ENCODE measurements at regions not wholly inside any gene's neighbourhood (a gene's known extent, or its start where the extent isn't known, plus 50 kb on each side); places are given as distances from the start of the nearest gene placed in this dataset.

DNA sequence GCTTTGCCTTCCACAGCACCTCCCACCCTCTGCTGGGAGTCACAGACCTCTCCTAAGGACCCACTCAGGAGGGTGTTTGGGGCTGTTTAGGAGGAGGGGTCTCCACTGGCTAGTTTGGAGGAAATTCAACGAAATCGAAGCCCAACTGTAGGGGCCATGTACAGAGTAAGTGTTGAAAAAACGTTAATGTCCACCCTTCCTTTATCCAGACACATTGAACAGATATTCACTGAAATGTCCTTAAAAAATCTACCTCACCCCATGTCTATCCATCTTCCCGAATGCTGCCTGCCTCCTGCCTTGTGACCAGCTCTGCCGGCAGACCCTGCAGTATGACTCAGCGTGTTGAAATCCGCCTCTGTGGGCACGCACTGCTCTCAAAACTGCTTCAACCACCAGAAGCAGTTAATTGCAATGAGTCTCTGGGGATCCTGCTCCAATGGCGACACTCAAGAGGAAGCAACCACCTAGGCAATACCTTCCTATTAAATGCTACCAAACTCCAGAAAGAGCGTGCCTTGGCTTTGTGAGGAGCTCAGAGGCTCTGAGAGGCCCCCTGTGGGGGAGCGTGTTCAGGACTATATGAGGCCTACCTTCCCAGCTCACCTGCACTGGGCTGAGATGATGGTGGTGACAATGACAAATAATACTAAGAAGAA, 61.4 kb upstream of the RTN4 start:
- Mint-ChIP-seq H3K27ac (peak overlapping the region; percentile 37), H3K36me3 (ENCODE audit: low read depth) (no peaks in the 10 kb centered on the region), H3K4me1 (peaks cover 42% of the 10 kb centered on the region), H3K27me3 (ENCODE audit: low read depth, poor library complexity) (peaks cover 3% of the 10 kb centered on the region), H3K4me3 (peak overlapping the region; percentile 31), H3K9me3 (no peaks in the 10 kb centered on the region)
- DNase-seq, result peak; percentile 38
- TF ChIP-seq, protein P1, sequence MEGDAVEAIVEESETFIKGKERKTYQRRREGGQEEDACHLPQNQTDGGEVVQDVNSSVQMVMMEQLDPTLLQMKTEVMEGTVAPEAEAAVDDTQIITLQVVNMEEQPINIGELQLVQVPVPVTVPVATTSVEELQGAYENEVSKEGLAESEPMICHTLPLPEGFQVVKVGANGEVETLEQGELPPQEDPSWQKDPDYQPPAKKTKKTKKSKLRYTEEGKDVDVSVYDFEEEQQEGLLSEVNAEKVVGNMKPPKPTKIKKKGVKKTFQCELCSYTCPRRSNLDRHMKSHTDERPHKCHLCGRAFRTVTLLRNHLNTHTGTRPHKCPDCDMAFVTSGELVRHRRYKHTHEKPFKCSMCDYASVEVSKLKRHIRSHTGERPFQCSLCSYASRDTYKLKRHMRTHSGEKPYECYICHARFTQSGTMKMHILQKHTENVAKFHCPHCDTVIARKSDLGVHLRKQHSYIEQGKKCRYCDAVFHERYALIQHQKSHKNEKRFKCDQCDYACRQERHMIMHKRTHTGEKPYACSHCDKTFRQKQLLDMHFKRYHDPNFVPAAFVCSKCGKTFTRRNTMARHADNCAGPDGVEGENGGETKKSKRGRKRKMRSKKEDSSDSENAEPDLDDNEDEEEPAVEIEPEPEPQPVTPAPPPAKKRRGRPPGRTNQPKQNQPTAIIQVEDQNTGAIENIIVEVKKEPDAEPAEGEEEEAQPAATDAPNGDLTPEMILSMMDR (IDR thresholded peaks at IDR 0.05), result no peak

DNA sequence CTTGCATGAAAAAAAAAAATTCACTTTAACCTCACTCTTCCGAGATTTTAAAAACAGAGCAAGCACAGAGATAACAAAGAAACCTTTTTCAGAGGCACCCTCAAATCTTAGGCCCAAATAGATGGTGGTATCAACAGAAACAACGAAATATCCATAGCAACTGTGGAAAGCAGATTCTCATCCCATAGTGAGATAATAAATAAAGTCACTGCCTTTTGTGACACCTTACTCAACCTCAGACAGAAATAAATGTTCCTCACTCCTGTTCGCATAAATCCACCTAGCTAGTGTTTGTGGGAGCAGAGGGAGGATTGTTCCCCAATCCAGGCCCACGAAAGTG, 60.9 kb upstream of the RTN4 start:
- Mint-ChIP-seq H3K4me1 (peaks cover 42% of the 10 kb centered on the region), H3K27ac (peak overlapping the region; percentile 67), H3K9me3 (no peaks in the 10 kb centered on the region), H3K4me3 (no peak overlapping the region), H3K27me3 (ENCODE audit: low read depth, poor library complexity) (peaks cover 3% of the 10 kb centered on the region), H3K36me3 (ENCODE audit: low read depth) (no peaks in the 10 kb centered on the region)
- DNase-seq, result no peak
- TF ChIP-seq, protein P1 (IDR thresholded peaks at IDR 0.05), result no peak

DNA sequence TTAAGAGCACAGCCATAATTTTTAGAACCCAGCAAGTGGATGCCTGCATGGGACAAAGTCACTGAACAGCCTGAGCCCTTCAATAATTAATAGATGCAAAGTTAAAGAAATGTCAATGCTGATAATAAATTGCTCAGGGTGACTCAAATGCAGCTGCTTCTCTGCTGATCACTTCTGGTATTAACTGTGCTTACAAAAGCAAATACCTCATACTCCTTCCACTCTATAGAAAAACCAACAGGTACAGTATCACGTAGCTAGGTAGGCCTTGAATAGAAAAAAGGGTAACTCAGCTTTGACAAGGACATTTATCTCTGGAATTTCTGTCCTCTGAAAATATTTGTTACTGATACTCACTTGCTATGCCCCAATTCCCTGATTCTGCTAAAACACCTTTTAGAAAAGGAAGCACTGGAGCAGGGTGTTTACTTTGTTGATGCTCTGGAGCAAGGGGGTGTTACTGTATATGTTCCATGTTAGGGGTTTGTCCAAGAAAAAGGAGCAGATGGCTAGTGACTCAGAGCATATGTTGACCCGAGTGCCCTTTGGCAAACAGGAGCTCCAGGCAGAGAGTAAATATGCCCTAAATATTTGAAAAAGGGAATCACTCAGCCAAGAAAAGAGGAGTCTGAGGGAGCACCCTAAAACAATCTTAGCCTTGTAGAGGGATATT, 59.1 kb upstream of the RTN4 start:
- no peaks in the 10 kb centered on the region for H3K36me3 Mint-ChIP-seq (ENCODE audit: low read depth)
- H3K9me3 Mint-ChIP-seq, result no peaks in the 10 kb centered on the region
- TF ChIP-seq, protein P1 (IDR thresholded peaks at IDR 0.05), result no peak
- DNase-seq, result no peak
- H3K4me1 Mint-ChIP-seq, result peaks cover 37% of the 10 kb centered on the region
- H3K27me3 Mint-ChIP-seq (ENCODE audit: low read depth, poor library complexity), result peaks cover 6% of the 10 kb centered on the region
- H3K4me3 Mint-ChIP-seq, result no peak overlapping the region
- H3K27ac Mint-ChIP-seq, result peak overlapping the region; percentile 45

DNA sequence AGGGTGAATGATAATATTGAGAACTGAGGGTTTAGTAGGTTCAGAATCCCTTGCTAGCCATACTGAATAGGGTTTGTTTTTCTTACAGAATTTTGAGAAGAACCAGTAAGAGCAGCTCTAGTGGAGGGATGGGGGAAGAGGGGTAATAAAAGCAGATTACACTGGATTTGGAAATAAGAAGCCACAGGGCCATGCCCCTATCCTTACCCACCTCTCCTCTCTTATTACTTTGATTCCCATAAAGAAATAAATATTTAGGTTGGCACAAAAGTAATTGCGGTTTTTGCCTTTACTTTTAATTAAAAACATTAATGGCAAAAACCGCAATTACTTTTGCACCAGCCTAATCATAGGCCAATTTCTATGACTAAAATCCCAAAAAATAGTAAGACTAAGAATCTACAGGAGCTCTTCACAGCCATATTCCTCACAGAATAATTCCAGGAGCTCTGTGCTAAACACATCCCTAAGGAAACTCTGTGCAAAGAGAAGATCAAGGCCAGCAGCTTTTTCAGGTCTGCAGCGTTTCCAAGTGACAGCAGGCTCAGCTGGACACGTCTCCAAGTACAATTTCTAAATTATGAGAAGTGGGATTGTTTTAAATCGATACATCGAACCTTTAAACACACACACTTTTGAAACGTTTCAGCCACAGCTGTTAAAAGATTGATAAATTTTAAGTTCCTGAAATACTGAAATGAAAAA, 58.4 kb upstream of the RTN4 start:
- H3K4me1 Mint-ChIP-seq, result peaks cover 37% of the 10 kb centered on the region
- TF ChIP-seq, protein P1 (IDR thresholded peaks at IDR 0.05), result no peak
- no peak overlapping the region for H3K27ac Mint-ChIP-seq
- H3K9me3 Mint-ChIP-seq, result no peaks in the 10 kb centered on the region
- H3K36me3 Mint-ChIP-seq (ENCODE audit: low read depth), result no peaks in the 10 kb centered on the region
- DNase-seq, result no peak
- H3K4me3 Mint-ChIP-seq, result no peak overlapping the region
- H3K27me3 Mint-ChIP-seq (ENCODE audit: low read depth, poor library complexity), result peaks cover 6% of the 10 kb centered on the region

DNA sequence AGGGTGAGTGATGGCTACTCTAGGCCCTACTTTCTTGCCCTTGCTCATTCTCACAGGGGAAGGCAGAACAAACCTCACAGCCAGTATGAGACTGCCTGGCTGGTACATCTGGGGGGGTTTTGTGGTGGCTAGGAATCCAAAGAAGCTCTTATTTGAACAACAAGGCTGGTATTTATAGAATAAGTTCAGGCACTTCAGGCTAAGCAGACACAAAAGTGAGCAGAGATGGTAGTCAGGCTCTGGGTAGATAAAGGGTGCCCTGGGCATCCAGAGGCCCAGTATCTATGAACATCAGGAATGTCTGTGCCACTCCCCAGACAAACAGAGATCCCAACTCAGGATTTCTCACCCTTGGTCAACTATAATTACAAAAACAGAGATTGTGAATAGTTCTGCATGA, 57.2 kb upstream of the RTN4 start:
- H3K27me3 Mint-ChIP-seq (ENCODE audit: low read depth, poor library complexity), result peaks cover 6% of the 10 kb centered on the region
- peaks cover 31% of the 10 kb centered on the region for H3K4me1 Mint-ChIP-seq
- no peaks in the 10 kb centered on the region for H3K9me3 Mint-ChIP-seq
- DNase-seq, result no peak
- TF ChIP-seq, protein P1 (IDR thresholded peaks at IDR 0.05), result no peak
- no peak overlapping the region for H3K4me3 Mint-ChIP-seq
- H3K36me3 Mint-ChIP-seq (ENCODE audit: low read depth), result no peaks in the 10 kb centered on the region
- no peak overlapping the region for H3K27ac Mint-ChIP-seq
